ENCODE measurements at regions not wholly inside any gene's neighbourhood (a gene's known extent, or its start where the extent isn't known, plus 50 kb on each side); places are given as distances from the start of the nearest gene placed in this dataset.
A peak's percentile ranks its signal among the peaks of the same experiment; 100 is the strongest.

DNA sequence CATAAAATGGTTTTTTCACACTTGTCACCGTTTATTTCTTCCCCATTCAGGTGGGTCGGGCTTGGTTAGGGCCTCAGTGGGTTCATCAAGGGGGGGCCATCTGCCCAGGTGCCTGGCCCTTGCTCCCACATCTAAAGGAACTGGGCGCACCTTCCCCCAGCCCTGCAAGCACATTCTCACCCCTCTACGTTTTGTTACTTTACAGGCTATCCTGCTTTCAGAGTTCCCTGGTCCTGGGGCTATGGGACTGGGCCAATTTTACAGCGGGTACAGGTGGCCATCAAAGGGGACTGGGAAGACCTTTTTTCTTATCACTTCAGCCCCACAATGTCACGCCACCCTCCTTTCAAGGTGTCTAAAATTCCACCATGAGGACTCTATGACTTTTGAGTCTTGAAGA is 71.8 kb upstream of the HAAO start:
- intact Hi-C loops (cut with DNase I; ENCODE audit: low total_unique reads) = no loop called here
- peaks cover 18 to 32% of the 10 kb centered on the region in 2 donors for H3K4me1 ChIP-seq
- H3K4me3 ChIP-seq = no peak overlapping the region
- no peaks in the 10 kb centered on the region for H3K36me3 ChIP-seq
- peak overlapping the region in 2 of 4 donors; percentile 22 to 39 for H3K27ac ChIP-seq
- H3K27me3 ChIP-seq = no peaks in the 10 kb centered on the region
- ATAC-seq (no peak), DNase-seq (no peak)
- in situ Hi-C loops (cut with MboI; ENCODE audit: low sequenced_read_pairs in 4 of 4) = no loop called here
- H3K9me3 ChIP-seq = no peaks in the 10 kb centered on the region
- TF ChIP-seq, protein P1, sequence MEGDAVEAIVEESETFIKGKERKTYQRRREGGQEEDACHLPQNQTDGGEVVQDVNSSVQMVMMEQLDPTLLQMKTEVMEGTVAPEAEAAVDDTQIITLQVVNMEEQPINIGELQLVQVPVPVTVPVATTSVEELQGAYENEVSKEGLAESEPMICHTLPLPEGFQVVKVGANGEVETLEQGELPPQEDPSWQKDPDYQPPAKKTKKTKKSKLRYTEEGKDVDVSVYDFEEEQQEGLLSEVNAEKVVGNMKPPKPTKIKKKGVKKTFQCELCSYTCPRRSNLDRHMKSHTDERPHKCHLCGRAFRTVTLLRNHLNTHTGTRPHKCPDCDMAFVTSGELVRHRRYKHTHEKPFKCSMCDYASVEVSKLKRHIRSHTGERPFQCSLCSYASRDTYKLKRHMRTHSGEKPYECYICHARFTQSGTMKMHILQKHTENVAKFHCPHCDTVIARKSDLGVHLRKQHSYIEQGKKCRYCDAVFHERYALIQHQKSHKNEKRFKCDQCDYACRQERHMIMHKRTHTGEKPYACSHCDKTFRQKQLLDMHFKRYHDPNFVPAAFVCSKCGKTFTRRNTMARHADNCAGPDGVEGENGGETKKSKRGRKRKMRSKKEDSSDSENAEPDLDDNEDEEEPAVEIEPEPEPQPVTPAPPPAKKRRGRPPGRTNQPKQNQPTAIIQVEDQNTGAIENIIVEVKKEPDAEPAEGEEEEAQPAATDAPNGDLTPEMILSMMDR (IDR thresholded peaks at IDR 0.05 in 4 of 5, conservative IDR thresholded peaks at IDR 0.05 in 1 of 5) = no peak
- no peak for TF ChIP-seq POLR2A (IDR thresholded peaks at IDR 0.05)

DNA sequence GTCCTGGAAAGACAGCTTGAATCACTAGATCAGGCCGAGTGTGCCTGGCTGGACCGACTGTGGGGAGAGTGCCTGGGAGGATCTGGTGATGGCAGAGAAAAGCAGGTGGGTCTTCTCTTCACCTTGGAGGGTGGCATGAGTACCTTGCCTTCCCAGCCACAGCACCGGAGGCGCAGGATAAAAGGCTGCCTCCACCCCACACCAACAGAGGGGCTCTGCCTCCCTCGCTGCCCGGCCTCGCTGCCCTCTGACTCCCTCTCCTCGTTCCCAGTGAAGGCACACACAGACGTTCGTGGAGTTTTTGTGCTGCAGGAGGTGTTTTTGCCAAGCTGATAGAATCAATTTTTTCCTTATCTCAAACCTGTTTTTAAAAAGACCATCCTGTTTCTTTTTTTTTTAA is 71.4 kb upstream of the HAAO start:
- no peak for TF ChIP-seq POLR2A (IDR thresholded peaks at IDR 0.05)
- TF ChIP-seq, protein P1 (IDR thresholded peaks at IDR 0.05 in 4 of 5, conservative IDR thresholded peaks at IDR 0.05 in 1 of 5) = no peak
- peaks cover 0 to 2% (median 0%) of the 10 kb centered on the region in 3 donors for H3K9me3 ChIP-seq
- DNase-seq (no peak), ATAC-seq (no peak)
- in situ Hi-C loops (cut with MboI; ENCODE audit: low sequenced_read_pairs in 4 of 4) (no loop called here), intact Hi-C loops (cut with DNase I; ENCODE audit: low total_unique reads) (no loop called here)
- no peaks in the 10 kb centered on the region for H3K36me3 ChIP-seq
- H3K4me1 ChIP-seq = peaks cover 18 to 32% of the 10 kb centered on the region in 2 donors
- H3K4me3 ChIP-seq = no peak overlapping the region
- no peaks in the 10 kb centered on the region for H3K27me3 ChIP-seq
- peak overlapping the region in 2 of 4 donors; percentile 22 to 39 for H3K27ac ChIP-seq

DNA sequence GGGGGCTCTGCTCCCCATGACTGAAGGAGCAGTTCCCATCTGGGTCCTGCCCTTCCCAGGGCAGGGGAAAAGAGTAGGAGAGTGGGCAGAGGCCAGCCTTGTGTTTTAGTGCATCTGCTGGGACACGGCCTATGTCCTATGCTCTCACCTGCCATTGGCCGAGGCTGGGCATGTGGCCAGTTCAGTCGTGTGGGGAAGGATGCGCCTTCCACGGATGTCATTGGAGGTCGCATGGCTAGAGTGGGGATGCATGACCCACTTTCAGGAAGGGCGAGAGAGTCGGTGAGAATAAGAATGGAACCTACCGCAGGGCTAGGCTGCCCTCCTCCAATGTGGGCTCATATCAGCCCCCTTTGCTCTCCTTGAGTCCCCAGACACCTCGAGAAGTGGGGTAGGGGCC is 70.9 kb upstream of the HAAO start:
- Histone ChIP-seq H3K9me3 (peaks cover 0 to 5% (median 0%) of the 10 kb centered on the region in 3 donors), H3K4me1 (peaks cover 18 to 32% of the 10 kb centered on the region in 2 donors), H3K27me3 (no peaks in the 10 kb centered on the region), H3K27ac (peak overlapping the region in 2 of 4 donors; percentile 22 to 39), H3K36me3 (no peaks in the 10 kb centered on the region), H3K4me3 (no peak overlapping the region)
- DNase-seq = no peak
- ATAC-seq = no peak
- intact Hi-C loops (cut with DNase I; ENCODE audit: low total_unique reads) = no loop called here
- in situ Hi-C loops (cut with MboI; ENCODE audit: low sequenced_read_pairs in 4 of 4) = no loop called here
- TF ChIP-seq, protein P1 (IDR thresholded peaks at IDR 0.05 in 4 of 5, conservative IDR thresholded peaks at IDR 0.05 in 1 of 5) = no peak
- no peak for TF ChIP-seq POLR2A (IDR thresholded peaks at IDR 0.05)

DNA sequence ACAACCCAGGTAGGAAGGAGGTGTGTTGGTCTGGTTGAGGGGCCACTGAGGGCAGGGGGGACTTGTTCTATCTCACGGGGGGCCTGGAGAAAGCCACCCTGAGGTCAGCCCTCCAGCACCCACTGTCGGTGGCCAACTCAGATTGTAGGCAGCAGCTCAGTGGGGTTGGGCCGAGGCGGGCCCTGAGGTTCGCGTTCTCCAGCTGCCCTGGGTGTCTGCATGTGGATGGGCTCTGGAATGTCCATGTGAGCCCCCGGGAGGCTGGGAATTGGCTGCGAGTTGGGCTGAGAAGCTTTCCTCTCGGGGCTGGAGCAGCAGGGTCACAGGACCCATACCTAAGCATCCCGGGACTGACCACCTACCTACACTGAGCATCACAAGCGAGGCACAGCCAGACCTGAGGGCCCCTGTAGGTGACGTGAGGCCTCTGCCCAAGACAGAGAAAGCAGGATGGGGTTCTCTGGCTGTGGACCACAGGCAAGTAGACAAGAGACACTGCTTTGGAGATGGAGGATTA is 70.3 kb upstream of the HAAO start:
- no peak for DNase-seq
- ATAC-seq = no peak
- H3K36me3 ChIP-seq = no peaks in the 10 kb centered on the region
- intact Hi-C loops (cut with DNase I; ENCODE audit: low total_unique reads) (no loop called here), in situ Hi-C loops (cut with MboI; ENCODE audit: low sequenced_read_pairs in 4 of 4) (no loop called here)
- TF ChIP-seq POLR2A (IDR thresholded peaks at IDR 0.05) = no peak
- TF ChIP-seq, protein P1 (IDR thresholded peaks at IDR 0.05 in 4 of 5, conservative IDR thresholded peaks at IDR 0.05 in 1 of 5) = no peak
- H3K4me1 ChIP-seq = peaks cover 15 to 31% of the 10 kb centered on the region in 2 donors
- no peaks in the 10 kb centered on the region for H3K27me3 ChIP-seq
- no peak overlapping the region for H3K4me3 ChIP-seq
- H3K9me3 ChIP-seq = peaks cover 0 to 5% (median 0%) of the 10 kb centered on the region in 3 donors
- H3K27ac ChIP-seq = peak overlapping the region in 1 of 4 donors; percentile 24

DNA sequence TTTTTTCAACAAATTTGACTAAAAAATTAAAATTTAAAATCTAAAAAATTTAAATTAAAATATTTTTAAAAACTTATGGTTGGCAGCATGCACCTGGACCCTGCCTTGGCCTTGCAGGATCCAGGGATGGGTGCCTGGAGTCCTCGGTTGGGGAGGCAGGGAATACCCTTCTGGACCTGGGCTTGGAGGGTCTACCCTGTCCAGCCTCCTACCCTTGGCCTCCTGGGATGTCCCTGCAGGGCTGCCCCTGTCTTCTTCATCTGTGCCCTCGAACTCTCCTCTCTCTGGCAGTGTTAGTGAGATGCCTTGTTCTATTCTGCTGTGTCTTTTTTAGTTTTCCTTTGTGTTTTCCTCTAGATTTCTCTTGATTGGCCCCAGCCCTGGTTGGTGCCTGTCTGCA is 68.9 kb upstream of the HAAO start:
- Histone ChIP-seq H3K36me3 (no peaks in the 10 kb centered on the region), H3K4me1 (peaks cover 3 to 17% of the 10 kb centered on the region in 2 donors), H3K27ac (no peak overlapping the region), H3K4me3 (no peak overlapping the region), H3K9me3 (peaks cover 0 to 5% (median 0%) of the 10 kb centered on the region in 3 donors), H3K27me3 (no peaks in the 10 kb centered on the region)
- no peak for TF ChIP-seq POLR2A (IDR thresholded peaks at IDR 0.05)
- TF ChIP-seq, protein P1 (IDR thresholded peaks at IDR 0.05 in 4 of 5, conservative IDR thresholded peaks at IDR 0.05 in 1 of 5) = no peak
- in situ Hi-C loops (cut with MboI; ENCODE audit: low sequenced_read_pairs in 4 of 4) (no loop called here), intact Hi-C loops (cut with DNase I; ENCODE audit: low total_unique reads) (no loop called here)
- DNase-seq (no peak), ATAC-seq (no peak)

Measured in gastrocnemius medialis (tissue), 4 donors.